ENCODE measurements at regions not wholly inside any gene's neighbourhood (a gene's known extent, or its start where the extent isn't known, plus 50 kb on each side); places are given as distances from the start of the nearest gene placed in this dataset.

GRCh38 chr12:90004319-90005074, 295.9 kb upstream of the ATP2B1 start:
- DNase-seq: no peak
- WGBS: 37% methylated on average over 5 of the region's 5 CpGs
- no peak overlapping the region for H3K27ac ChIP-seq (ENCODE audit: low read length)
- intact Hi-C loops (cut with DNase I): no loop called here
- H3K4me3 ChIP-seq (ENCODE audit: low read length): no peak overlapping the region
- no peak for ATAC-seq
- no peaks in the 10 kb centered on the region for H3K4me1 ChIP-seq (ENCODE audit: control insufficient read depth, insufficient read depth, low read length)
- H3K27me3 ChIP-seq (ENCODE audit: control insufficient read depth, insufficient read depth): no peaks in the 10 kb centered on the region
- H3K9me3 ChIP-seq (ENCODE audit: control insufficient read depth, low read length): no peaks in the 10 kb centered on the region

DNA sequence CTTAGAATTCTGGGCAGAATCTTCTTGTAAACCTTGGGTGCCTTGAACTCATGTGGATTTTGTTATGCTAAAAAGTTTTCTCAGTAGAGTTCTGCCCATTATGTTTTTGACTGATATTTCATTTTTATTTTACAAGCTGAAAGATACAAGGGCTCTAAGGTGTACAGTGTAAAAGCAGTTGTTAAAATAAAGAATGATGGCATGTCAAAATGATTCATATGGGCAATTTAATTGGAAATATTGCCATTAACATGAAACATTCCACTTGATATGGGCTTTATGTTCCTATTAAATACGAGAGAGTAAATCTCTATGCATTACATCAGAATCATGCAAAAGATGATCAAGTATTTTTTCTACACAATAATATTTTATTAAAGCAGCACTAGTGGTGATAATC, 295.1 kb upstream of the ATP2B1 start:
- no peak for DNase-seq
- 86% methylated on average over 1 of the region's 1 CpG for WGBS
- H3K9me3 ChIP-seq (ENCODE audit: control insufficient read depth, low read length): no peaks in the 10 kb centered on the region
- no peak overlapping the region for H3K4me3 ChIP-seq (ENCODE audit: low read length)
- ATAC-seq: no peak
- H3K4me1 ChIP-seq (ENCODE audit: control insufficient read depth, insufficient read depth, low read length): no peaks in the 10 kb centered on the region
- H3K27ac ChIP-seq (ENCODE audit: low read length): no peak overlapping the region
- intact Hi-C loops (cut with DNase I): no loop called here
- H3K27me3 ChIP-seq (ENCODE audit: control insufficient read depth, insufficient read depth): no peaks in the 10 kb centered on the region

- ATAC-seq: no peak
- intact Hi-C loops (cut with DNase I): no loop called here
- WGBS: 94% methylated on average over 3 of the region's 3 CpGs
Observed at GRCh38 chr12:90000721-90001120, 292.1 kb upstream of the ATP2B1 start.

DNA sequence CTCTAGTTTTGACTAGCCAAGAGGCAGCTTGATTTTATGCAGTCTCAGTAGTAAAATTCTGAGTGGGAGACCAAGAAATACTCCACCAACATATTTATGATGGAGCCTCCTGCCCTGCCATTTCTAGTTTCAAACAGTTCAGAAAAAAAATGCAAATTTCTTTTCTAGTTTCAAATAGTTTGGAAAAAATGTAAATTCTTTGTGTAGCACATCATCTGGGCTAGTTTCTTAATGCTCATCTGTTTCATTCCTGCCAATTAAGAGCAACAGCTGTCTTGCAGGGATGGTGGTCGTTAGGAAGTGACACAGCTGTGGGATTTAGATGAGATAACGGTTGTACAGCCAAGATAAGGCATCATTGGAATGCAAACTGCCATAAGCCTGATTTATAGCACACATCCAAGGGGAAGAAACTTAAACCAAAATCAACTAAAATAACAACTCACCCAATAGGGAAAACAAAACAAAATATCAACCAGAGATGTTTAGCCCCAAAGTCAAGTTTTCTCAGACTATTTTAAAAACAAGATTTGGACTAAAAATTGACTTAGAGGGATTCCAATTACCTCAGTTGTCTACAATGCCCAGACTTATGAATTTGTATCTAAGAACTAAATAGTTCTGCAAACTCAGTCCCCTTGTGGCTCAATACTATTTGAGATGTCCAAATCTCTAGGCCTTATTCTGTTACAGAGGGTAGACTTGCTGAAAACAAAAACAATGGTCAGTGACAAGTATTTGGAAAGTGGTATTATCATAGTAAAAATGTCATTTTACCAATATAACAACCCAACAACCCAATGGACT, 291.3 kb upstream of the ATP2B1 start:
- no peaks in the 10 kb centered on the region for H3K4me1 ChIP-seq (ENCODE audit: control insufficient read depth, insufficient read depth, low read length)
- H3K4me3 ChIP-seq (ENCODE audit: low read length): no peak overlapping the region
- ATAC-seq: no peak
- WGBS: 33% methylated on average over 2 of the region's 2 CpGs
- no peak overlapping the region for H3K27ac ChIP-seq (ENCODE audit: low read length)
- intact Hi-C loops (cut with DNase I): no loop called here
- H3K9me3 ChIP-seq (ENCODE audit: control insufficient read depth, low read length): no peaks in the 10 kb centered on the region
- H3K27me3 ChIP-seq (ENCODE audit: control insufficient read depth, insufficient read depth): no peaks in the 10 kb centered on the region
- DNase-seq: no peak

More at GRCh38 chr12:90000721-90001120, 292.1 kb upstream of the ATP2B1 start:
- Histone ChIP-seq H3K9me3 (ENCODE audit: control insufficient read depth, low read length) (no peaks in the 10 kb centered on the region), H3K4me1 (ENCODE audit: control insufficient read depth, insufficient read depth, low read length) (no peaks in the 10 kb centered on the region), H3K4me3 (ENCODE audit: low read length) (no peak overlapping the region), H3K27me3 (ENCODE audit: control insufficient read depth, insufficient read depth) (no peaks in the 10 kb centered on the region), H3K27ac (ENCODE audit: low read length) (no peak overlapping the region)
- DNase-seq: no peak

- intact Hi-C loops (cut with DNase I): no loop called here
- 53% methylated on average over 1 of the region's 1 CpG for WGBS
- Histone ChIP-seq H3K4me1 (ENCODE audit: control insufficient read depth, insufficient read depth, low read length) (no peaks in the 10 kb centered on the region), H3K27ac (ENCODE audit: low read length) (no peak overlapping the region), H3K9me3 (ENCODE audit: control insufficient read depth, low read length) (no peaks in the 10 kb centered on the region), H3K4me3 (ENCODE audit: low read length) (no peak overlapping the region), H3K27me3 (ENCODE audit: control insufficient read depth, insufficient read depth) (no peaks in the 10 kb centered on the region)
- ATAC-seq (no peak), DNase-seq (no peak)
Observed at GRCh38 chr12:89995870-89996269, 287.2 kb upstream of the ATP2B1 start.

GRCh38 chr12:89994911-89995310, 286.3 kb upstream of the ATP2B1 start:
- DNase-seq (no peak), ATAC-seq (no peak)
- H3K27me3 ChIP-seq (ENCODE audit: control insufficient read depth, insufficient read depth): no peaks in the 10 kb centered on the region
- intact Hi-C loops (cut with DNase I): no loop called here
- no peak overlapping the region for H3K4me3 ChIP-seq (ENCODE audit: low read length)
- H3K27ac ChIP-seq (ENCODE audit: low read length): no peak overlapping the region
- no peaks in the 10 kb centered on the region for H3K4me1 ChIP-seq (ENCODE audit: control insufficient read depth, insufficient read depth, low read length)
- 89% methylated on average over 1 of the region's 1 CpG for WGBS
- no peaks in the 10 kb centered on the region for H3K9me3 ChIP-seq (ENCODE audit: control insufficient read depth, low read length)

GRCh38 chr12:89993632-89994031, 285.0 kb upstream of the ATP2B1 start:
- Histone ChIP-seq H3K4me1 (ENCODE audit: control insufficient read depth, insufficient read depth, low read length) (no peaks in the 10 kb centered on the region), H3K9me3 (ENCODE audit: control insufficient read depth, low read length) (no peaks in the 10 kb centered on the region), H3K4me3 (ENCODE audit: low read length) (no peak overlapping the region), H3K27me3 (ENCODE audit: control insufficient read depth, insufficient read depth) (no peaks in the 10 kb centered on the region), H3K27ac (ENCODE audit: low read length) (no peak overlapping the region)
- intact Hi-C loops (cut with DNase I): no loop called here
- no peak for ATAC-seq
- WGBS: 98% methylated on average over 1 of the region's 1 CpG
- DNase-seq: no peak

GRCh38 chr12:89992668-89993451, 284.2 kb upstream of the ATP2B1 start:
- no peak overlapping the region for H3K4me3 ChIP-seq (ENCODE audit: low read length)
- WGBS: 77% methylated on average over 2 of the region's 2 CpGs
- no peak overlapping the region for H3K27ac ChIP-seq (ENCODE audit: low read length)

DNA sequence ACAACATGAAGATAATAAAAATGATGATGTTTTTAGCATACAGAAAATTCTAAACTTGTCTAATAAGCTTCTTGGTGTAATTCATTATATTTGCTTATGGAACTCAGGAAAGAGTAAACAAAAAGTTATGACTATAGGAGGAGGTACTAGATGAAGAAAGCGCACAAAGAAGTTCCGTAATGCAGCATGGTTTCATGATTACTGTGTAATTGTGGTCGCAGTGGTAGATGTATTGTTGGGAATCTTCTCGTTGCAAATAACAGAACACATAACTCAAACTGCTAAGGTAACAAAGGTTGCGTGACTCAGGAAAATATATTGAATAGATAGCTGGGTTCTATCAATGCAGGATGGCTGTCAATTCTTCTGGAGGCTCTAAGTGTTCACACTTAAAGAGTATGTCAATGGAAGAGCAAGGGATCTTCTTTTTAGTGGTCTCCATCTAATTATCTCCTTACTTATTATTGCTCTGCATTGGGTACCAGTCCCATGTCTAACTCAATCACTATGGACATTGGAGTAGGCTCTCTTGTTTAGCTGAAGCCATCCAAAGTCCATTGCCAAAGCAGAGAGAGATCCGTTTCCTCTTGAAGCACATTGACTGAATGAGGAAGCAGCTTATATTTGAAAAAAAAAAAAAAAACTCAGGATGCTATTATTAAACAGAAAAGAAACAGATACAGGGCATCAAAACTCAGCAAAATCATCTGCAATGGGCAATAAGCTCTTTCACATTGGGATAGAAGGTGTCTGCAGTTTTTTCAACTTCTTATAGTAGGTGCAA, 283.4 kb upstream of the ATP2B1 start:
- Histone ChIP-seq H3K4me1 (ENCODE audit: control insufficient read depth, insufficient read depth, low read length) (no peaks in the 10 kb centered on the region), H3K27ac (ENCODE audit: low read length) (no peak overlapping the region), H3K4me3 (ENCODE audit: low read length) (no peak overlapping the region), H3K9me3 (ENCODE audit: control insufficient read depth, low read length) (no peaks in the 10 kb centered on the region), H3K27me3 (ENCODE audit: control insufficient read depth, insufficient read depth) (no peaks in the 10 kb centered on the region)
- WGBS: 89% methylated on average over 6 of the region's 6 CpGs
- DNase-seq (no peak), ATAC-seq (no peak)
- intact Hi-C loops (cut with DNase I): no loop called here

More at GRCh38 chr12:89992668-89993451, 284.2 kb upstream of the ATP2B1 start:
- no peaks in the 10 kb centered on the region for H3K27me3 ChIP-seq (ENCODE audit: control insufficient read depth, insufficient read depth)
- DNase-seq (no peak), ATAC-seq (no peak)
- intact Hi-C loops (cut with DNase I): no loop called here
- H3K9me3 ChIP-seq (ENCODE audit: control insufficient read depth, low read length): no peaks in the 10 kb centered on the region
- H3K4me1 ChIP-seq (ENCODE audit: control insufficient read depth, insufficient read depth, low read length): no peaks in the 10 kb centered on the region

DNA sequence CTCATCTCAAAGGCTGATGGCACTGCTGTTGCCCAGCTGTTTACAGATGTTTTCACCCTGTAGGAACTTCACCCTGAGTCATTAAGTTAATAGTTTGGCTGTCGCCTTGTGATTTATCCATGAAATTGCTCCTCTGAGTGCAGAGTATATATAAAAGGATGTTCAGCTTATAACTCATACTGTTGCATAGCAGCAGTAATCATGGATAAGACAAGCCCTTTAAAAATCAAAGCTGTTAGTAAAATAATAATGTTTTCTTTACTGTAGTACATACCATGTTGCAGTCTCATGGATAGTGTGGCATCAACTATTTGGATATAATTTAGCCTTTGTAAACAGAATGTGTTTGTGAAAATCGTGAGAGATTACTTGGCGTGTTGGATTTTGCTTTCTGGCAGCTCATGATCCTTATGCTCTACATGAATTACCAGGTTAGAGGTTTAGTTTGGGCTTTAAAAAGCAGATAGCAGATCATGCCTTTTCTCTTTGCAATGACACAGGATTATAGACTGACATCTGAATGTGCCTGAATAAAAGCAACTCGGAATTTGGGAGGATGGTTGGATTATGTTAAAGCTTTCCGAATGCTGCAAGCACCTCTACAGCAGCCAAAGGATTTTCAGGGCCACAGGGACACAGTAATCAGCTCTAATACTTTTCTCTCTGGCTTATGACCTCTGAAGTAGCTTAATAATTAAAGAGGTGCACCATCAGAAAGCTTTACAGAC, 279.7 kb upstream of the ATP2B1 start:
- Histone ChIP-seq H3K4me3 (ENCODE audit: low read length) (no peak overlapping the region), H3K27me3 (ENCODE audit: control insufficient read depth, insufficient read depth) (no peaks in the 10 kb centered on the region)

More for the DNA sequence above, 279.7 kb upstream of the ATP2B1 start:
- no peak for DNase-seq
- Histone ChIP-seq H3K9me3 (ENCODE audit: control insufficient read depth, low read length) (no peaks in the 10 kb centered on the region), H3K4me1 (ENCODE audit: control insufficient read depth, insufficient read depth, low read length) (no peaks in the 10 kb centered on the region), H3K27ac (ENCODE audit: low read length) (no peak overlapping the region)
- ATAC-seq: no peak
- WGBS: 78% methylated on average over 5 of the region's 5 CpGs
- intact Hi-C loops (cut with DNase I): no loop called here
